Ecto neural progenitor cell (in vitro differentiated cells): ENCODE measurements at regions not wholly inside any gene's neighbourhood (a gene's known extent, or its start where the extent isn't known, plus 50 kb on each side); places are given as distances from the start of the nearest gene placed in this dataset.

ENCODE experiments used
- DNase-seq: peaks from one replicate; pipeline ENCODE4 v3.0.0-alpha.2; 2018; ENCODE audit warnings: low spot score

DNA sequence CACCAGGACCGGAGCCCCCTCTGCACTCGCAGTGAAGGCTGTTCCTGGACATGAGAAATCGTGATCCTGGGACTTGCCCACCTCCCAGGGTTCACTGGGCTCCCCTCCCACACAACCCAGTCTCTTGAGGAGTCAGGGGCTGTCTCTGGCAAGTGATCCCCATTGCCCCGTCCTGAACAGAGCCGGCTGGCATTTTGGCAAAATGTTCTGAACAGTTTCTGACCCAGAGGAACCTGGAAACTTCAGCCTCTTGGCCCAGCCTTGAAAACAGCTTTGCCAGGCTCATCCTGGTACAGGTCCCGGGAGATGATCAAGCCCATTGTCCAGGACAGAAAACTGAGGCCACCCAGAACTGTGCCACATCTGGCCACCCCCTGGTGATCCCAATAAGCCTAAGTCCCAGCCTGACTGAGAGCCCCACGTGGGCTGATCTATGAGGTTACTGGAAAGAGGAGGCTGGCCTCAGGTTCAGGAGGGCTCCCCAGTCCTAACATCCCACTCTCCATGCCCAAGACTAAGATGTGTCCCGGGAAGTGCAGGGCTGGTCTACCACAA is 115.7 kb downstream of the OAT start:
- no peak for DNase-seq

- DNase-seq, result no peak
Measured at GRCh38 chr10:124301736-124302135, 117.0 kb downstream of the OAT start.

DNA sequence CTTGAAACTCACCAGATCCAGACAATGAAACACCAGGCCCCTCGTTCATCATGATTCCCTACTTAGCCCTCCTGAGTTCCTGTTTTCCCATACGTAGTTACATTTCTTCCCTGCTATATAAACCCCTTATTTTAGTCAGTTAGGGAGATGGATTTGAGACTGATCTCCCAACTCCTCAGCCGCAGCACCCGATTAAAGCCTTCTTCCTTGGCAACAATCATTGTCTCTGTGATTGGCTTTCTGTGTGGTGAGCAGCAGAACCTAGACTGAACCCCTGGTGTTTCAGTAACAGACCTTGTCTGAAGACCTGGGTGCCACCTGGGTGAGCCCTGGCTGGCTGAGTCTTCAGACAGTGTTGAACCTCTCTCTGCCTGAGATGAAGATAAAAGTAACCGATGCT is 118.0 kb downstream of the OAT start:
- no peak for DNase-seq

- no peak for DNase-seq
Measured at GRCh38 chr10:124300224-124300623, 118.5 kb downstream of the OAT start.

DNA sequence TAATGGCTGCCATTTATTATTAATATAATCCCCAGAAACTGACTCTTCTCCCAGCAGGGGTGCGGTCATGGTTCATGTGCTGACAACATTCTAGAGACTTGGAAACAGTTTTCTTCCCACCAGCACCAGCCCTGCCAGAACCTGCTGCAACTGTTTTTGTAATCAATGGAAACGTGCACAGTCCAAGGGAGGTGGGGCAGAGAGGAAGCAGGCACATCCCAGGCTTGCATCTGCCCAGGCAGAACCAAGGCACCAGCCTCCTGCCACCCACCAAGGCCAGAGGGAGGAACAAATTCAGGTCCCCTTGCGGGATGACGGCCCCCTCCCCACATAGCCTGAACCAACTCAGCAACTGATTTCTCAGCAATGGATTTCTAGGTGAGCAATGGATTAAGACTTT is 119.0 kb downstream of the OAT start:
- no peak for DNase-seq

DNA sequence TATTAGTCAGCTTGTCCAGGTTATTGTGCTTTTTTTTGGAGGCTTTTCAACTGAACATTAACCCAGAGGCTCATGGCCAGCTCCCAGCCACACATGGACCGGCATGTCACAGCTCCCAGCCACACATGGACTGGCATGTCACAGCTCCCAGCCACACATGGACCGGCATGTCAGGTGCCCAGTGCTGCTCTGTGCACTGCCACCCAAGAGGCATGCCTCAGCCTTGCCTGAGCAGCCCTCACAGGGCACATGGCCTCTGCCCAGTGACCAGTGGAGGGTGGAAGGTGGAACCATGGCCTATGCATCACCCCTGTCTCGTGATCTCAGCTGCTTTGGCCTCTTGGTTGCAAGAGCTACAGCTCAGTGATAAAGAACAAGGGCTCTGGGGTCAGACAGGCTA is 119.8 kb downstream of the OAT start:
- no peak for DNase-seq

- no peak for DNase-seq
Measured at GRCh38 chr10:124296813-124297788, 121.6 kb downstream of the OAT start.

- no peak for DNase-seq
Measured at GRCh38 chr10:124296121-124296812, 122.5 kb downstream of the OAT start.

DNA sequence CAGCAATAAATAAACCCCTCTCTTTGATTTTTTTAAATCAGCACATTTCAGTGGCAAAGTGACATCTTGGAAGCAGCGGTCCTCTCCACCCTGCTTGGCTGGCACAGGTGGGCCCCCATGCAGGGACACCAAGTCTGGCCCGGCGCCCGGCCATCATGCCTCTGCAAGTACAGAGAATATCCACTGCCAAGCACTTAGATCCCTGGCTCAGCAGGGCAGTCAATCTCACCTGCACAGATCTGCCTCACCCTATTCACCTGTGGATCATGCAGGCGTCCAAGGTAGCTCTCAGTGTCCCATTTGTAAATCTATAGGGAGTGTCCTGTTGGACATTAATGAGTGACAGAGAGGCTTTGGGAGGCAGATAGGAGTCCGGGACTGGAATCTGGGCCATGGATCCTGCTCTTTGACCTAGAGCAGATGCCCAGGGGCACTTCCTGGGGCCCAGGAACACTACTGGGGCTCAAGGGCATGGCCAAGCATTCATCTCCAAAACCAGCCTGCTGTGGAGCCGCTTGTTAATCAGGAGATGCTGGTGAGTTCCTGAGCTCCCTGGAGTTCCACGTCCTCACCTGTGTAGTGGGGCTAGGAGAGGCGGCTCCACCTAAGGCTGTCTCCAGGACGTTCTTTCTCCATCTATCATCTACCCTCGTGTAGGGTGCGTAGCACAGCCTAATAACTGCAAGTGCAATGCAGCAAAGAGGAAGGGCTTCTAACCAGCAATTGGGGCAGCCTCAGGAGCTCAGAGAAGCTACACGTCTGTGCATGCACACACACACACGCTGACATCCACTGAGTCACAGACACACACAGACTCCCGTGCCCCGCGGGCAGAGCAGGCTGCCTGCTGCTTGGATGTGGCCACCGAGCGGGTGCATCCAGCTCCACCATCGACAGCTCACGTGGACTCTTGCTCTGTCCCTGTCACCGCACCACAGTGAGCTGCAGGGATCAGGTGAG is 123.6 kb downstream of the OAT start:
- DNase-seq, result no peak

- no peak for DNase-seq
Measured at GRCh38 chr10:124293616-124294449, 124.9 kb downstream of the OAT start.

DNA sequence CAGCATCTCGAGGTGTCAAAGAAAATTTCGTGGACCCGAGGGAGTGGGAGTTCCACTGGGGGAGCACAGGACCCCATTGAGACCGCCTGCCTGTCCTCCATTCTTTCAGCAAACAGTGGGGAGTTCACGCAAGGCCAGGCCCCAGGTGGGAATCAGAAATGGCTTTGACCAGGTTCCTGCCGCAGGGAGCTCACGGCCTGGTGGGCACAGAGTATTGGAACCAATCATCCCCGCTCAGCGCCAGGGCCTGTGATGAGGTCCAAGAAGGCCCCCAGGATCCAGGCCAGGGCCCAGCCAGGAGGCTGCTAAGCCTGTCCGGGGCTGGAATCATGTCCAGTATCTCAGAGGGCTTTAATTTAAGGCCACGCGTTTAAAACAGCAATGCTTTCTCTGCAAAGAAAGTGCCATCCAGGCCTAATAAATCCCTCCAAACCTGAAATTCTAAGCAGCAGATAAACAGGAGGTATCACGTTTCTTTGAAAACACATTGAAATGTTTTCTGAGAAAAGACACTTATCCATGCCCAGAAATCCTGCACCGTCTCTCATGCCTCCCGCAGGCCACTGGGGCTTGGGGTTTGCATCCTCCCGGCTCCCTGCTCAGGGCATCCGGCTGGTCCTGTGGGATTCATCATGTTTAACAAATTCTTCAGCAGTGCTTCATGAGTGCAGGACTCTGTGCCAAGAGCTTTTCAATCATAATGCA is 125.7 kb downstream of the OAT start:
- no peak for DNase-seq

GRCh38 chr10:124291001-124291701 is 127.6 kb downstream of the OAT start:
- no peak for DNase-seq

DNA sequence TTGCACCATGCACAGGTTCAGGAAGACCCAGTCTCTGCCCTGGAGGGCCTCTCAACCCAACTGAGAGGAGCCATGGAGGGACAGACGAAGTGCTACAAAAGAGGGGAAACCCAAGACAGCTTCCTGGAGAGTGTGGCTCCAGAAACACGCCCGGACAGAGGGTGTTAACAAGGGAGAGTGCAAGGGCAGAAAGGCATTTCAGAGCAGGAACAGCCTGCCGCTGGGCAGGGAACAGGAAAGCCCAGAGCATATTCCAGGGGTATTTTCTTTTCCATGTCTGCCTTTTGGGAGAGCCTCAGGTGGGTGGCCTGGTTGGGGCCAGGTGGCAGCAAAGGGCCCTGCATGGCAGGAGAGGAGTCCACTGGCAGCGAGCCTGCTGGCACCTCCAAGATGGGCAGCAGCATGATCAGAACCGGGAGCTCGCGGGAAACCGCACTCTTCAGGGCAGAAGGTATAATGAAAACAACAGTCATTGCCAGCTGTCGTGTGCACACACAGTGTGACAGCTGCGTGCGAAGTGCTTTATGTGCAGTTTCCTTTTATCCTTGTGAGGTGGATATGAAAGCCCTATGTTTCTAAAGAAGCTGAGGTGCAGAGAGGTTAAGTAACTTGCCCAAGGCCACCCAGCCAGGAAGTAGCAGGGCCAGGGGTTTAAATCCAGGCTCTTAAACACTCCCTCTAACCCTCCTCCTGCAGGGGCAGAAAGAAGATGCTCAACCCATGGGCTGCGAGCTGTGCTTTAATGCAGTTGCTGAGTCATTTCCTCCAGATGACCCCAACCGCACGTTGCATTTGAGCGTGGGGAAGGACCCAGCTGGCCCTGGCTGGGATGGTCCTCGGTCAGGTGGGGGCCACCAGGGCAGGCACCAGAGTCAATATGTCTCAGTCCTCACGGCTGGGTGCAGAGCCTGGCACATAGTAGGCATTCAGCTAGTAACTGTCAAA is 128.6 kb downstream of the OAT start:
- no peak for DNase-seq

DNA sequence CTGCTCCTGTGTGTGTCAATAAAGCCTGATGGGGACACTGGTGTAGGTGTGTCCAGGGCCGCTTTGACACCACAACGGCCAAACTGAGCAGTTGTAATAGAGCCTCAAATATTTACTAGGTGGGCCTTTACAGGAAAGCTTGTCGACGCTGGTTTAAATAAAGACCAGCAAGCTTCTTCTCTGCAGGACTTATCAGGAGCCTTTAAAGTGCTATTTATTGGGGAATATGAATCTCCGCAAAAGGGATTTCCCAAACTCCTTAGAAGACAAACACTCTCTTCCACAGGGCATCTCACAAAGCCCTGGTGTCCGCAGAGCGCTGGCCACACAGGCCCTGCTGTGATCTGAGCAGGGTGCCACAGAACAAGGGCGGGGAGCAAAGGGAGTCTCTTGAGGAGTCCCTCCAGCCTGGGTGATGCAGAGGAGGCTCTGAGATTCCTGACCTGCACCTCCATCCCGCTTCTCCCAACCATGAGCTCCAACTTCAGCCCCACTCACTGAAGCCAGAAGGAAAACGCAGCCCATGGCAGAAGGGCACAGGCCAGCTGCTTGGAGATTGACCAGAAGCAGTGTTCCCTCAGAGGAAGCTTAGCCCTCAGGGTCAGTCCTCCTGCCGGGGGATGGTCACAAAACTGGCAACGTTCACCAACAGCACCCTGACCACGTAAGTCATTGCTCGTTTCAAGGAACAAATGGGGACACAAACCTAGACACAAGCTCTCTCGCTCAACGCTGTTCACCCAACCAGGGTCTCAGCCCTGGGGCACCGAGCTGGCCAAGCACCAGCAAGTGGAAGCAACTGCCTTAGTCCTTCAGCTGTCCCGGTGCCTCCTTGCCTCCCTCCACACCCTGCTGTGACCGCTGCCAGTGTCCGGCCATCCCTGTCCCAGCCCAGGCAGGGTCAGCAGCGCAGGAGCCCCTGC is 129.5 kb downstream of the OAT start:
- no peak for DNase-seq

DNA sequence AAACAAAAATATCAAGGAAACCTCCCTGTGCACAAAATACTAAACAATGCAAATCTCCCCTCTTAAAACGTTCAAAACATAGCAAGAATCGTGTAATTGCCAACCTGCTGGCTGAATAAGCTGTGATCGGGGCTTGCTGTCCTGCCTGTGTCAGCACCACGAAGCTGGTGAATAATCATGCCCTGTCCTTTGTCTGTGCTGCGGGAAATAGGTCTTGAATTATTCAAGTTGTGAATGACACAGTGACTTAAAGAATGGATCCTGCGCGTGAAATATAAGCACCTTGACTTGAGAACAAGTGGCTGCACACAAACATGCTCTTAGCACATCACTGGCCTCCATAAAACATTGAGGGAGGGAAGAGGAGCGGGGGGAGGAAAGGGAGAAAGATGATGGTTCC is 130.2 kb downstream of the OAT start:
- DNase-seq, result no peak

GRCh38 chr10:124287791-124288190 is 130.9 kb downstream of the OAT start:
- DNase-seq, result no peak

DNA sequence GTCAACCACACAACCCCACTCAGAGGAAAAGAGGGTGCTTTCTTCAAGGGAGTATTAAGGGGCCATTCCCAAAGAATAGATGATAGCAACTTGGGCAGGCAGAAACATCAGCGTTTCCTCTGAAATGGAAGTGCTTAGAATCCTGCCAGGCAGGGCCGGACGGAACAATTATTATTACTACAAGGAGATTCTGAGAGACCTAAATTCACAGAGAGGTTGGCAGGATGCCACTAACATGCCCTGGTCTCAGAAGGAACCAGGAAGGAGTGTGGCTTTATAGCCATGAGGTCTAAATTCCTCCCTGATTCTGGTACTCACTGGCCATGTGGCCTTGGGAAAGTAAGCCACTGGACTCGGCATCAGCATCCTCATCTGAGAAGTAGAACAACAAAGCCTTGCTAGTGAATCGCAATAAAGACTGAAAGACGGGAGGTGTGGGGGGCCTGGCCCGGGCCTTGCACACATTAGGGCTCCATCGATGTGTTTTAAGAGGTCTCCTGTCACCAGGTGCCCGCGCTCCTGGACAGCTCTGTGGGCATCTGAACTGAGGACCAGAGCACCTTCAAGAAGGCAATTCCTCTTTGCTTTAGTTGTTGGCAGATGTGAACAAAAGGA is 131.5 kb downstream of the OAT start:
- no peak for DNase-seq
